ENCODE measurements at regions not wholly inside any gene's neighbourhood (a gene's known extent, or its start where the extent isn't known, plus 50 kb on each side); places are given as distances from the start of the nearest gene placed in this dataset.
A peak's percentile ranks its signal among the peaks of the same experiment; 100 is the strongest.

GRCh38 chr7:26500749-26501352 lies 209.2 kb downstream of the SNX10 start:
- peak; percentile 74 for FAIRE-seq
- Histone ChIP-seq H3K27ac (no peak overlapping the region), H3K4me3 (no peak overlapping the region), H3K9me3 (no peaks in the 10 kb centered on the region), H3K4me2 (no peak overlapping the region), H3K4me1 (0 out of 3 replicates have a peak, but pooled peaks cover 5% of the 10 kb centered on the region)
- WGBS (ENCODE audit: missing lambda C conversion rate), result 9% methylated on average over 6 of the region's 6 CpGs
- ATAC-seq, result peak; percentile 74 to 79; a peak in 4 of 6 replicates
- CTCF ChIA-PET, result interaction anchor here (0.6 to 1.5 kb wide), 26 partner anchors 9 to 604 kb away, joined by 3 to 6 read pairs (median 3); no protein-coding TSS in a partner anchor
- TF ChIP-seq RAD21 (conservative IDR thresholded peaks at IDR 0.05 in 1 of 2, IDR thresholded peaks at IDR 0.05 in 1 of 2) (peak; percentile 68 to 69), NR3C1 (IDR thresholded peaks at IDR 0.05) (no peak), SMC3 (IDR thresholded peaks at IDR 0.05) (peak; percentile 76), MAX (IDR thresholded peaks at IDR 0.05) (no peak), ESRRA (IDR thresholded peaks at IDR 0.05; ENCODE audit: borderline replicate concordance, low read length) (no peak), CTCF (IDR thresholded peaks at IDR 0.05) (peak; percentile 69), JUN (IDR thresholded peaks at IDR 0.05) (no peak), ATOH8 (CRISPR knock-in tag; IDR thresholded peaks at IDR 0.05; ENCODE audit: low read depth) (no peak), FOSL2 (IDR thresholded peaks at IDR 0.05) (no peak), FOSL2 (CRISPR knock-in tag; IDR thresholded peaks at IDR 0.05) (no peak)
- peak; percentile 26 to 49 for DNase-seq (ENCODE audit: low read depth in 1 of 2, low spot score in 1 of 2)
- POLR2A ChIA-PET, result no interaction called here

- ChIA-PET CTCF (interaction anchor here (0.6 to 3.3 kb wide), 6 partner anchors 11 to 163 kb away, joined by 3 to 14 read pairs (median 4); no protein-coding TSS in a partner anchor), POLR2A (no interaction called here)
- Histone ChIP-seq H3K27ac (no peak overlapping the region), H3K4me3 (no peak overlapping the region), H3K4me1 (no peaks in the 10 kb centered on the region), H3K4me2 (no peak overlapping the region), H3K9me3 (no peaks in the 10 kb centered on the region)
- ATAC-seq (no peak), FAIRE-seq (no peak), DNase-seq (ENCODE audit: low read depth in 1 of 2, low spot score in 1 of 2) (no peak)
- no peak for TF ChIP-seq ESRRA (IDR thresholded peaks at IDR 0.05; ENCODE audit: borderline replicate concordance, low read length)
- TF ChIP-seq MYC (IDR thresholded peaks at IDR 0.05; ENCODE audit: borderline replicate concordance, low read length), result no peak
- TF ChIP-seq RCOR1 (IDR thresholded peaks at IDR 0.05; ENCODE audit: low read depth, low read length), result no peak
- no peak for TF ChIP-seq RARB (CRISPR knock-in tag; IDR thresholded peaks at IDR 0.05)
- no peak for TF ChIP-seq REST (IDR thresholded peaks at IDR 0.05)
- no peak for TF ChIP-seq PHF8 (IDR thresholded peaks at IDR 0.05; ENCODE audit: borderline replicate concordance, low read depth)
- TF ChIP-seq NR3C1 (IDR thresholded peaks at IDR 0.05), result no peak
- no peak for TF ChIP-seq RAD21 (conservative IDR thresholded peaks at IDR 0.05 in 1 of 2, IDR thresholded peaks at IDR 0.05 in 1 of 2)
- no peak for TF ChIP-seq CEBPB (IDR thresholded peaks at IDR 0.05)
- no peak for TF ChIP-seq RNF2 (IDR thresholded peaks at IDR 0.05; ENCODE audit: borderline replicate concordance, low read depth)
- no peak for TF ChIP-seq CBX2 (IDR thresholded peaks at IDR 0.05; ENCODE audit: borderline replicate concordance, low read depth)
- TF ChIP-seq BHLHE40 (IDR thresholded peaks at IDR 0.05; ENCODE audit: low read depth, low read length), result no peak
- TF ChIP-seq EHF (CRISPR knock-in tag; IDR thresholded peaks at IDR 0.05), result no peak
- 71% methylated on average over 6 of the region's 6 CpGs for WGBS (ENCODE audit: missing lambda C conversion rate)
Observed at GRCh38 chr7:26504411-26505120, 212.9 kb downstream of the SNX10 start.

Data from A549 (cell line).